HG03045 (cell line): ENCODE measurements at regions not wholly inside any gene's neighbourhood (a gene's known extent, or its start where the extent isn't known, plus 50 kb on each side); places are given as distances from the start of the nearest gene placed in this dataset.

Source experiments
- ATAC-seq: cut with Tn5 transposase; IDR thresholded peaks from one replicate; pipeline ENCODE4 v1.9.1; 2021; ENCODE audit warnings: mild to moderate bottlenecking, moderate library complexity; ENCODE audit not compliant: unreplicated experiment

- no peak for ATAC-seq
Observed at GRCh38 chr13:104270731-104271130, 1204.5 kb upstream of the SLC10A2 start.

- no peak for ATAC-seq
Observed at GRCh38 chr13:104267206-104267811, 1201.1 kb upstream of the SLC10A2 start.

GRCh38 chr13:104256701-104257100, 1190.5 kb upstream of the SLC10A2 start:
- ATAC-seq = no peak

- no peak for ATAC-seq
Observed at GRCh38 chr13:104253063-104253680, 1187.0 kb upstream of the SLC10A2 start.

GRCh38 chr13:104251931-104252330, 1185.7 kb upstream of the SLC10A2 start:
- no peak for ATAC-seq

GRCh38 chr13:104246955-104247354, 1180.7 kb upstream of the SLC10A2 start:
- no peak for ATAC-seq

GRCh38 chr13:104206450-104207044, 1140.3 kb upstream of the SLC10A2 start:
- ATAC-seq = no peak

GRCh38 chr13:104204177-104204576, 1138.0 kb upstream of the SLC10A2 start:
- ATAC-seq = no peak

GRCh38 chr13:104198801-104199200, 1132.6 kb upstream of the SLC10A2 start:
- ATAC-seq = no peak

GRCh38 chr13:104196611-104197010, 1130.4 kb upstream of the SLC10A2 start:
- no peak for ATAC-seq

GRCh38 chr13:104181526-104182231, 1115.5 kb upstream of the SLC10A2 start:
- ATAC-seq = no peak

GRCh38 chr13:104170980-104171555, 1104.9 kb upstream of the SLC10A2 start:
- no peak for ATAC-seq

- ATAC-seq = no peak
Observed at GRCh38 chr13:104163866-104164630, 1097.8 kb upstream of the SLC10A2 start.

GRCh38 chr13:104160536-104160935, 1094.3 kb upstream of the SLC10A2 start:
- no peak for ATAC-seq

- no peak for ATAC-seq
Observed at GRCh38 chr13:104143760-104144416, 1077.7 kb upstream of the SLC10A2 start.

- no peak for ATAC-seq
Observed at GRCh38 chr13:104140552-104140951, 1074.3 kb upstream of the SLC10A2 start.

- no peak for ATAC-seq
Observed at GRCh38 chr13:104137416-104137815, 1071.2 kb upstream of the SLC10A2 start.

- ATAC-seq = no peak
Observed at GRCh38 chr13:104132849-104133248, 1066.6 kb upstream of the SLC10A2 start.

GRCh38 chr13:104114101-104114500, 1047.9 kb upstream of the SLC10A2 start:
- ATAC-seq = no peak

- no peak for ATAC-seq
Observed at GRCh38 chr13:104111031-104111430, 1044.8 kb upstream of the SLC10A2 start.
